Keratinocyte (primary cell): ENCODE measurements at regions not wholly inside any gene's neighbourhood (a gene's known extent, or its start where the extent isn't known, plus 50 kb on each side); places are given as distances from the start of the nearest gene placed in this dataset.

Experiments used
- DNase-seq: peaks from one replicate; pipeline ENCODE4 v3.0.0-alpha.2; 2011; ENCODE audit warnings: low read depth, missing footprints, low spot score
- FAIRE-seq: peaks from 2 replicates; lab custom pipeline; 2011; peaks lifted over from hg19 to GRCh38; lab: Jason Lieb, UNC
- H2AFZ ChIP-seq: 2 replicates; pipeline ENCODE4 v1.6.0; 2012; ENCODE audit warnings: low read length, control low read depth, inconsistent platforms; ENCODE audit not compliant: control insufficient read depth
- H3K27ac ChIP-seq: 2 replicates; pipeline ENCODE4 v1.5.1; 2011; ENCODE audit warnings: low read length; ENCODE audit not compliant: control insufficient read depth, insufficient read depth
- H3K27me3 ChIP-seq: 3 replicates; pipeline ENCODE4 v1.6.0; 2011; ENCODE audit warnings: low read length; ENCODE audit not compliant: control insufficient read depth, insufficient read depth; ENCODE audit errors: extremely low read depth
- H3K36me3 ChIP-seq, 2 experiments: 2 replicates in 1 of 2; 3 replicates in 1 of 2; pipeline ENCODE4 v1.5.1; 2011; ENCODE audit warnings: low read length in 2 of 2, mild to moderate bottlenecking in 1 of 2; ENCODE audit not compliant: control insufficient read depth in 2 of 2, insufficient read depth in 2 of 2; ENCODE audit errors: extremely low read depth in 1 of 2
- H3K4me1 ChIP-seq: 3 replicates; pipeline ENCODE4 v1.5.1; 2011; ENCODE audit warnings: low read length; ENCODE audit not compliant: control insufficient read depth, insufficient read depth; ENCODE audit errors: extremely low read depth
- H3K4me2 ChIP-seq: 3 replicates; pipeline ENCODE4 v1.6.0; 2011; ENCODE audit warnings: low read depth, low read length; ENCODE audit not compliant: control insufficient read depth, insufficient read depth; ENCODE audit errors: extremely low read depth
- H3K4me3 ChIP-seq, 3 experiments: fragments of 200-600 bp in 1 of 3; sonication (generic) in 1 of 3; 2 replicates in 2 of 3; 3 replicates in 1 of 3; pipeline ENCODE4 v1.5.1; 2011 to 2016; ENCODE audit warnings: low read length in 3 of 3, mild to moderate bottlenecking in 3 of 3, control low read depth in 2 of 3, inconsistent platforms in 1 of 3, low read depth in 1 of 3, mixed read lengths in 1 of 3, mixed run types in 1 of 3, moderate library complexity in 1 of 3; ENCODE audit not compliant: control insufficient read depth in 2 of 3, insufficient read depth in 2 of 3; ENCODE audit errors: extremely low read depth in 1 of 3
- H3K79me2 ChIP-seq: 2 replicates; pipeline ENCODE4 v1.6.0; 2012; ENCODE audit warnings: low read length; ENCODE audit not compliant: control insufficient read depth, insufficient read depth
- H3K9ac ChIP-seq: 3 replicates; pipeline ENCODE4 v1.6.0; 2011; ENCODE audit warnings: low read length; ENCODE audit not compliant: control insufficient read depth, insufficient read depth; ENCODE audit errors: extremely low read depth
- H3K9me1 ChIP-seq: 3 replicates; pipeline ENCODE4 v1.6.0; 2011; ENCODE audit warnings: low read length; ENCODE audit not compliant: control insufficient read depth, insufficient read depth; ENCODE audit errors: extremely low read depth
- H3K9me3 ChIP-seq: 2 replicates; pipeline ENCODE4 v1.5.1; 2012; ENCODE audit warnings: low read depth, low read length; ENCODE audit not compliant: control insufficient read depth
- H4K20me1 ChIP-seq: 3 replicates; pipeline ENCODE4 v1.6.0; 2011; ENCODE audit warnings: low read length; ENCODE audit not compliant: control insufficient read depth, insufficient read depth; ENCODE audit errors: extremely low read depth
- EZH2 ChIP-seq: IDR thresholded peaks from one replicate; pipeline ENCODE4 v1.6.1; 2012; ENCODE audit warnings: inconsistent platforms, mild to moderate bottlenecking, low read length, moderate library complexity
- dilution Hi-C: fragments of 300-500 bp; cut with MboI; formaldehyde crosslinking; loops from one replicate; pipeline ENCODE4 v1.7.0; 2020; ENCODE audit warnings: low sequenced_read_pairs; ENCODE audit not compliant: extremely low pct_ligation_motif_present
- TF ChIP-seq, protein P1 (sequence below), 3 experiments: IDR thresholded peaks in 1 of 3; conservative IDR thresholded peaks in 1 of 3; optimal IDR thresholded peaks in 1 of 3; 2 replicates in 2 of 3; 3 replicates in 1 of 3; pipeline versions ENCODE3 to v1.5.1; 2011; ENCODE audit warnings: low read length in 3 of 3, mild to moderate bottlenecking in 3 of 3, moderate library complexity in 2 of 3, control low read depth in 1 of 3, inconsistent platforms in 1 of 3; ENCODE audit not compliant: insufficient read depth in 2 of 3; ENCODE audit errors: extremely low read depth in 1 of 3

DNA sequence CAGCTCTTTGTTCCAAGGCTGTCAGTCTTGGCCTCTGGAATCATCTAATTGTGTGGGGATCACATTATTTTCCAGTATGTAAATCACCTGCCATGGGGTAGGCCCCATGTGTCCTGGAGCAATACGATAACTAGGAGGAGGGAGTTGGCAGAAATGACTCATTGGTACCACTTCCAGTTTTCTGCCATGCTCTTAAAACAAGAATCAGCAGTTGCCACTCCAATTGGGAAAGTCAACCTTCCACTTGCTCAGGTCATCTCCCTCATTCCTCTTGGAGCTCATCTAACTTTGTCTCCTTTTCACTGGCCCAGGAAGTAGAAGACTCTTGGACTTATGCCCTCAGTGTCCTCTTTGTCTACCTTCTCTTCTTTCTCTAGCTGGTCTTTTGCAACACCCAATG is 487.0 kb downstream of the SLC4A3 start:
- no peak overlapping the region for H3K4me3 ChIP-seq
- H3K79me2 ChIP-seq, result no peaks in the 10 kb centered on the region
- no peaks in the 10 kb centered on the region for H3K9me1 ChIP-seq
- no peak overlapping the region for H2AFZ ChIP-seq
- no peaks in the 10 kb centered on the region for H4K20me1 ChIP-seq
- dilution Hi-C loops, result no loop called here
- FAIRE-seq (no peak), DNase-seq (no peak)
- no peaks in the 10 kb centered on the region for H3K27me3 ChIP-seq
- H3K4me1 ChIP-seq, result no peaks in the 10 kb centered on the region
- no peak overlapping the region for H3K4me2 ChIP-seq
- no peak overlapping the region for H3K9ac ChIP-seq
- H3K9me3 ChIP-seq, result no peaks in the 10 kb centered on the region
- TF ChIP-seq, protein P1, sequence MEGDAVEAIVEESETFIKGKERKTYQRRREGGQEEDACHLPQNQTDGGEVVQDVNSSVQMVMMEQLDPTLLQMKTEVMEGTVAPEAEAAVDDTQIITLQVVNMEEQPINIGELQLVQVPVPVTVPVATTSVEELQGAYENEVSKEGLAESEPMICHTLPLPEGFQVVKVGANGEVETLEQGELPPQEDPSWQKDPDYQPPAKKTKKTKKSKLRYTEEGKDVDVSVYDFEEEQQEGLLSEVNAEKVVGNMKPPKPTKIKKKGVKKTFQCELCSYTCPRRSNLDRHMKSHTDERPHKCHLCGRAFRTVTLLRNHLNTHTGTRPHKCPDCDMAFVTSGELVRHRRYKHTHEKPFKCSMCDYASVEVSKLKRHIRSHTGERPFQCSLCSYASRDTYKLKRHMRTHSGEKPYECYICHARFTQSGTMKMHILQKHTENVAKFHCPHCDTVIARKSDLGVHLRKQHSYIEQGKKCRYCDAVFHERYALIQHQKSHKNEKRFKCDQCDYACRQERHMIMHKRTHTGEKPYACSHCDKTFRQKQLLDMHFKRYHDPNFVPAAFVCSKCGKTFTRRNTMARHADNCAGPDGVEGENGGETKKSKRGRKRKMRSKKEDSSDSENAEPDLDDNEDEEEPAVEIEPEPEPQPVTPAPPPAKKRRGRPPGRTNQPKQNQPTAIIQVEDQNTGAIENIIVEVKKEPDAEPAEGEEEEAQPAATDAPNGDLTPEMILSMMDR (optimal IDR thresholded peaks at IDR 0.05 in 1 of 3, IDR thresholded peaks at IDR 0.05 in 1 of 3, conservative IDR thresholded peaks at IDR 0.05 in 1 of 3; ENCODE audit: extremely low read depth in 1 of 3, insufficient read depth in 2 of 3, low read length in 3 of 3), result no peak
- TF ChIP-seq EZH2, result no peak
- no peak overlapping the region for H3K27ac ChIP-seq
- H3K36me3 ChIP-seq, result no peaks in the 10 kb centered on the region

- dilution Hi-C loops, result no loop called here
- FAIRE-seq, result no peak
Observed at GRCh38 chr2:220117025-220117424, 489.6 kb downstream of the SLC4A3 start.

More at GRCh38 chr2:220117025-220117424, 489.6 kb downstream of the SLC4A3 start:
- Histone ChIP-seq H3K36me3 (no peaks in the 10 kb centered on the region), H3K9me1 (no peaks in the 10 kb centered on the region), H3K9ac (no peak overlapping the region), H2AFZ (no peak overlapping the region), H4K20me1 (no peaks in the 10 kb centered on the region), H3K27ac (no peak overlapping the region), H3K4me2 (no peak overlapping the region), H3K4me1 (no peaks in the 10 kb centered on the region), H3K79me2 (no peaks in the 10 kb centered on the region), H3K9me3 (no peaks in the 10 kb centered on the region), H3K27me3 (no peaks in the 10 kb centered on the region), H3K4me3 (no peak overlapping the region)
- TF ChIP-seq EZH2, result no peak
- TF ChIP-seq, protein P1 (optimal IDR thresholded peaks at IDR 0.05 in 1 of 3, IDR thresholded peaks at IDR 0.05 in 1 of 3, conservative IDR thresholded peaks at IDR 0.05 in 1 of 3; ENCODE audit: extremely low read depth in 1 of 3, insufficient read depth in 2 of 3, low read length in 3 of 3), result no peak
- DNase-seq, result no peak
